T47D (cell line): ENCODE measurements at regions not wholly inside any gene's neighbourhood (a gene's known extent, or its start where the extent isn't known, plus 50 kb on each side); places are given as distances from the start of the nearest gene placed in this dataset.

ENCODE experiments used
- DNase-seq, 2 experiments: peaks; one replicate each; pipeline versions ENCODE4 v3.0.0 to v3.0.0-alpha.2; 2011 to 2012; ENCODE audit warnings: low read depth in 1 of 2, low spot score in 1 of 2
- JUND ChIP-seq: IDR thresholded peaks from 2 replicates; pipeline ENCODE4 v1.6.1; 2012; ENCODE audit warnings: low read depth
- in situ Hi-C: cut with HindIII; loops from 2 replicates; pipeline ENCODE4 v1.10.0; 2016; ENCODE audit warnings: low sequenced_read_pairs, low pct_unique_long_range_greater_than_20kb

GRCh38 chr5:155181542-155181941 is 168.0 kb downstream of the KIF4B start:
- in situ Hi-C loops, result no loop called here
- no peak for TF ChIP-seq JUND
- no peak for DNase-seq

- TF ChIP-seq JUND, result no peak
- in situ Hi-C loops, result no loop called here
- no peak for DNase-seq
Measured at GRCh38 chr5:155189476-155189875, 175.9 kb downstream of the KIF4B start.

GRCh38 chr5:155189981-155190380 is 176.4 kb downstream of the KIF4B start:
- TF ChIP-seq JUND, result no peak
- DNase-seq, result no peak
- in situ Hi-C loops, result no loop called here

- peak in 1 of 2 experiments; percentile 55 for DNase-seq
- in situ Hi-C loops, result no loop called here
- TF ChIP-seq JUND, result no peak
Measured at GRCh38 chr5:155193029-155193428, 179.5 kb downstream of the KIF4B start.

GRCh38 chr5:155193483-155194107 is 180.0 kb downstream of the KIF4B start:
- in situ Hi-C loops, result no loop called here
- no peak for TF ChIP-seq JUND
- DNase-seq, result no peak

GRCh38 chr5:155200608-155201007 is 187.1 kb downstream of the KIF4B start:
- DNase-seq, result no peak
- in situ Hi-C loops, result no loop called here
- TF ChIP-seq JUND, result no peak

- no peak for TF ChIP-seq JUND
- no peak for DNase-seq
- in situ Hi-C loops, result no loop called here
Measured at GRCh38 chr5:155211764-155212163, 198.2 kb downstream of the KIF4B start.

- DNase-seq, result peak in 1 of 2 experiments; percentile 55
- in situ Hi-C loops, result no loop called here
- no peak for TF ChIP-seq JUND
Measured at GRCh38 chr5:155222393-155222792, 208.8 kb downstream of the KIF4B start.

GRCh38 chr5:155229135-155229534 is 215.6 kb downstream of the KIF4B start:
- no peak for TF ChIP-seq JUND
- in situ Hi-C loops, result no loop called here
- DNase-seq, result no peak

- DNase-seq, result no peak
- TF ChIP-seq JUND, result no peak
- in situ Hi-C loops, result no loop called here
Measured at GRCh38 chr5:155239803-155240202, 226.2 kb downstream of the KIF4B start.

GRCh38 chr5:155250596-155250995 is 237.0 kb downstream of the KIF4B start:
- no peak for TF ChIP-seq JUND
- DNase-seq, result no peak
- in situ Hi-C loops, result no loop called here

- in situ Hi-C loops, result no loop called here
- TF ChIP-seq JUND, result no peak
- no peak for DNase-seq
Measured at GRCh38 chr5:155252025-155252424, 238.5 kb downstream of the KIF4B start.

GRCh38 chr5:155252717-155253116 is 239.2 kb downstream of the KIF4B start:
- in situ Hi-C loops, result no loop called here
- DNase-seq, result no peak

GRCh38 chr5:155254399-155254798 is 240.8 kb downstream of the KIF4B start:
- no peak for DNase-seq
- TF ChIP-seq JUND, result no peak
- in situ Hi-C loops, result no loop called here

More at GRCh38 chr5:155252717-155253116, 239.2 kb downstream of the KIF4B start:
- no peak for TF ChIP-seq JUND
